Gastroesophageal sphincter (tissue), 4 donors: ENCODE measurements at regions not wholly inside any gene's neighbourhood (a gene's known extent, or its start where the extent isn't known, plus 50 kb on each side); places are given as distances from the start of the nearest gene placed in this dataset.
A peak's percentile ranks its signal among the peaks of the same experiment; 100 is the strongest.
"Not testable (repeated sequence)": the region's sequence is repeated elsewhere in the genome, so short reads cannot be mapped to it uniquely, and the experiment has no call there.

ENCODE experiments used
- ATAC-seq: fragments of 150-250 bp; one replicate; pipeline ENCODE4 v1.9.1; 2016; ENCODE audit warnings: mild to moderate bottlenecking, moderate library complexity
- H3K27ac ChIP-seq, 4 donors: fragments of 200-600 bp; sonication (generic) in 3 of 4; 1 replicate in 3 of 4; 2 replicates in 1 of 4; pipeline ENCODE4 v1.5.1; 2016 to 2019
- H3K27me3 ChIP-seq: fragments of 200-600 bp; sonication (generic); one replicate; pipeline ENCODE4 v1.5.1; 2019
- H3K36me3 ChIP-seq, 2 donors: fragments of 200-600 bp; sonication (generic); one replicate each; pipeline ENCODE4 v1.5.1; 2019; ENCODE audit warnings: control low read depth in 1 of 2
- H3K4me1 ChIP-seq, 3 donors: fragments of 200-600 bp; sonication (generic); 1 replicate in 2 of 3; 2 replicates in 1 of 3; pipeline ENCODE4 v1.5.1; 2016 to 2019; ENCODE audit warnings: control low read depth in 2 of 3
- H3K4me3 ChIP-seq, 2 donors: fragments of 200-600 bp; sonication (generic); one replicate each; pipeline ENCODE4 v1.5.1; 2019; ENCODE audit warnings: mild to moderate bottlenecking in 1 of 2, moderate library complexity in 1 of 2
- H3K9me3 ChIP-seq, 3 donors: fragments of 200-600 bp; sonication (generic); one replicate each; pipeline ENCODE4 v1.5.1; 2017 to 2019; ENCODE audit warnings: control low read depth in 2 of 3
- CTCF ChIP-seq, 4 experiments: fragments of 200-600 bp in 2 of 4; fragments of 450-650 bp in 2 of 4; sonication (generic) in 1 of 4; IDR thresholded peaks; one replicate each; pipeline ENCODE4 v1.5.1; 2017 to 2019; ENCODE audit warnings: antibody characterized with exemption in 4 of 4, mild to moderate bottlenecking in 2 of 4, moderate library complexity in 2 of 4
- EP300 ChIP-seq: sonication (generic); formaldehyde crosslinking; IDR thresholded peaks from one replicate; pipeline ENCODE4 v1.6.1; 2017; ENCODE audit warnings: antibody characterized with exemption, mild to moderate bottlenecking
- POLR2A ChIP-seq, 2 donors: fragments of 450-650 bp; IDR thresholded peaks; one replicate each; pipeline ENCODE4 v1.6.1; 2017; ENCODE audit warnings: antibody characterized with exemption in 2 of 2, mild to moderate bottlenecking in 2 of 2, moderate library complexity in 1 of 2
- POLR2AphosphoS5 ChIP-seq: sonication (generic); formaldehyde crosslinking; IDR thresholded peaks from one replicate; pipeline ENCODE4 v1.6.1; 2017; ENCODE audit warnings: antibody characterized with exemption
- WGBS, 2 donors: methylation state at CpG; one replicate each; pipeline ENCODE4 v1.1.5; 2018; ENCODE audit warnings: low coverage in 1 of 2; 5-methylcytosine and 5-hydroxymethylcytosine counted together

- Histone ChIP-seq H3K27me3 (no peaks in the 10 kb centered on the region), H3K27ac (no peak overlapping the region), H3K4me3 (no peak overlapping the region)
Measured at GRCh38 chr6:21935142-21935541, 341.6 kb downstream of the SOX4 start.

DNA sequence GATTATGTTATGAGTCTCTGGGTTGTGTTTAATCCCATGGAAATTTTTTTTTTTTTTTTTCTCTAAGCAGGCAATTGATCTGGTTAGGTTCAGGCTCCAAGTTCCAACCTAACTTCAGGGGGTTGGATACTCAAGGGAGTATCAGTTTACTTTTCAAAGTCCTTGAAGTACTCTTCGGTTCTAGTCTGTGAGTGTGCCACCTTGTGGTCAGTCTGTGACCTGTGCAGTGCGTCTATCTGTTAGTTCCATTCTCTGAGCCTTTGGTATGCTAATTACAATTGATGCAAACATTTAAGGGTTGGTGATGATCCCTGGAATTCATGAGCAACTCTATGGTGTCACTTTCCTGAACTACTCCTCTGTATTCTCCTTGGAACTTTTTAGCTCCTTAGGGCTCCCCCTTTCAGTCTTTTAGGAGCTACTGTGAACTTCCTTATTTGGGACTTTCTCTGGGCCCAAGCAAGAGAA, 342.0 kb downstream of the SOX4 start:
- ATAC-seq = no peak
- H3K4me3 ChIP-seq = no peak overlapping the region
- H3K9me3 ChIP-seq = peaks cover 0 to 8% (median 0%) of the 10 kb centered on the region in 3 donors
- H3K4me1 ChIP-seq = no peaks in the 10 kb centered on the region
- no peak overlapping the region for H3K27ac ChIP-seq
- TF ChIP-seq POLR2AphosphoS5 = no peak
- peak; percentile 12 to 60 (median 27) for TF ChIP-seq CTCF (IDR thresholded peaks at IDR 0.05)
- 45 to 66% methylated on average over 2 of the region's 2 CpGs for WGBS, 2 donors
- H3K36me3 ChIP-seq = no peaks in the 10 kb centered on the region
- H3K27me3 ChIP-seq = no peaks in the 10 kb centered on the region

More at GRCh38 chr6:21935142-21935541, 341.6 kb downstream of the SOX4 start:
- Histone ChIP-seq H3K36me3 (no peaks in the 10 kb centered on the region), H3K4me1 (no peaks in the 10 kb centered on the region), H3K9me3 (peaks cover 0 to 9% (median 0%) of the 10 kb centered on the region in 3 donors)
- TF ChIP-seq POLR2AphosphoS5 = no peak
- ATAC-seq = no peak

GRCh38 chr6:21937466-21937865, 343.9 kb downstream of the SOX4 start:
- Histone ChIP-seq H3K9me3 (no peaks in the 10 kb centered on the region), H3K36me3 (no peaks in the 10 kb centered on the region), H3K4me3 (no peak overlapping the region), H3K4me1 (peaks cover 0 to 5% (median 0%) of the 10 kb centered on the region in 3 donors), H3K27me3 (no peaks in the 10 kb centered on the region), H3K27ac (no peak overlapping the region)
- TF ChIP-seq POLR2A (IDR thresholded peaks at IDR 0.05) = no peak
- no peak for TF ChIP-seq CTCF (IDR thresholded peaks at IDR 0.05)
- TF ChIP-seq EP300 = no peak
- TF ChIP-seq POLR2AphosphoS5 = no peak
- no peak for ATAC-seq
- WGBS, 2 donors = 96 to 99% methylated on average over 6 of the region's 6 CpGs

GRCh38 chr6:21939066-21939465, 345.5 kb downstream of the SOX4 start:
- WGBS, 2 donors = 80 to 83% methylated on average over 5 to 7 of the region's 8 CpGs
- not testable (repeated sequence) for H3K36me3 ChIP-seq, H3K4me3 ChIP-seq, H3K27me3 ChIP-seq, H3K27ac ChIP-seq, H3K9me3 ChIP-seq, ATAC-seq
- H3K4me1 ChIP-seq = peaks cover 0 to 18% (median 0%) of the 10 kb centered on the region in 3 donors

DNA sequence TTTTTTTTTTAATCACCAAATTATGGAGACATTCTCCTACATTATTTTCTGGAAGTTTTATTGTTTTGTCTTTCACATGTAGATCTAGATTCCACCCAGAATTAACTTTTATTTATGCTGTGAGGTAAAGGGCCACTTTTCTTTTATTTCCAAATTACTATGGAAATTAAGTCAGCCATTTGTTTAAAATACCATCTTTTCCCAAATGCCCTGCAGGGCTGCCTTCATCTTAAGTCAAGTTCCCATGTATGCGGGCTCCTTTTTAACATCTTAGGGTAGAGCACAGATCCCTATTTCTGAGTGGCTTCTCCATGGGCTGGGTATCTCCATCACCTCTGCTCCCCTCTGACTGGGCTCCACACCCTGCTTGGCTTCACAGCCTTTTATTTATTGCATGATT, 348.4 kb downstream of the SOX4 start:
- no peaks in the 10 kb centered on the region for H3K27me3 ChIP-seq
- no peak for ATAC-seq
- H3K9me3 ChIP-seq = no peaks in the 10 kb centered on the region
- 83 to 100% methylated on average over 1 of the region's 1 CpG for WGBS, 2 donors
- TF ChIP-seq POLR2A (IDR thresholded peaks at IDR 0.05) = no peak
- TF ChIP-seq EP300 = no peak
- TF ChIP-seq CTCF (IDR thresholded peaks at IDR 0.05) = no peak
- TF ChIP-seq POLR2AphosphoS5 = no peak
- peaks cover 0 to 18% (median 0%) of the 10 kb centered on the region in 3 donors for H3K4me1 ChIP-seq
- no peaks in the 10 kb centered on the region for H3K36me3 ChIP-seq
- H3K4me3 ChIP-seq = no peak overlapping the region
- no peak overlapping the region for H3K27ac ChIP-seq

GRCh38 chr6:21942897-21943296, 349.3 kb downstream of the SOX4 start:
- H3K9me3 ChIP-seq = no peaks in the 10 kb centered on the region
- H3K27ac ChIP-seq = no peak overlapping the region
- WGBS, 2 donors = 10 to 15% methylated on average over 6 of the region's 6 CpGs
- H3K27me3 ChIP-seq = no peaks in the 10 kb centered on the region
- no peak for ATAC-seq
- H3K4me1 ChIP-seq = peaks cover 0 to 20% (median 0%) of the 10 kb centered on the region in 3 donors
- TF ChIP-seq EP300 (no peak), POLR2AphosphoS5 (peak; percentile 8), POLR2A (IDR thresholded peaks at IDR 0.05) (no peak), CTCF (IDR thresholded peaks at IDR 0.05) (no peak)
- no peaks in the 10 kb centered on the region for H3K36me3 ChIP-seq
- no peak overlapping the region for H3K4me3 ChIP-seq
